Breast epithelium (tissue), 4 donors: ENCODE measurements at regions not wholly inside any gene's neighbourhood (a gene's known extent, or its start where the extent isn't known, plus 50 kb on each side); places are given as distances from the start of the nearest gene placed in this dataset.

Experiments
- DNase-seq, 2 donors: peaks; one replicate each; pipeline ENCODE4 v3.0.0-alpha.2; 2019; ENCODE audit warnings: low spot score in 2 of 2
- H3K27ac ChIP-seq, 2 donors: fragments of 200-600 bp; sonication (generic) in 1 of 2; one replicate each; pipeline ENCODE4 v1.5.1; 2016 to 2019; ENCODE audit warnings: mild to moderate bottlenecking in 1 of 2
- H3K27me3 ChIP-seq, 2 donors: fragments of 200-600 bp; sonication (generic) in 1 of 2; one replicate each; pipeline versions ENCODE4 v1.5.1 to v1.6.0; 2017 to 2019; ENCODE audit warnings: control low read depth in 1 of 2, mild to moderate bottlenecking in 1 of 2
- H3K36me3 ChIP-seq: fragments of 200-600 bp; one replicate; pipeline ENCODE4 v1.5.1; 2019
- H3K4me1 ChIP-seq, 2 donors: fragments of 200-600 bp; sonication (generic); one replicate each; pipeline ENCODE4 v1.5.1; 2016 to 2019; ENCODE audit warnings: control low read depth in 1 of 2
- H3K4me3 ChIP-seq, 3 donors: fragments of 200-600 bp; sonication (generic); 1 replicate in 2 of 3; 2 replicates in 1 of 3; pipeline ENCODE4 v1.5.1; 2016 to 2019; ENCODE audit warnings: mild to moderate bottlenecking in 3 of 3, moderate library complexity in 2 of 3
- H3K9me3 ChIP-seq, 2 donors: fragments of 200-600 bp; sonication (generic) in 1 of 2; one replicate each; pipeline ENCODE4 v1.5.1; 2016 to 2019; ENCODE audit warnings: control low read depth in 1 of 2
- POLR2A ChIP-seq: fragments of 450-650 bp; IDR thresholded peaks from one replicate; pipeline ENCODE4 v1.6.1; 2016; ENCODE audit warnings: antibody characterized with exemption, mild to moderate bottlenecking, moderate library complexity
- POLR2AphosphoS5 ChIP-seq, 3 donors: sonication (generic); formaldehyde crosslinking; IDR thresholded peaks; one replicate each; pipeline ENCODE4 v1.6.1; 2017; ENCODE audit warnings: antibody characterized with exemption in 3 of 3
- intact Hi-C: fragments of 100-400 bp; cut with DNase I; formaldehyde crosslinking; loops from one replicate; pipeline ENCODE4 v1.15.1; 2023; ENCODE audit warnings: low total_unique reads
- TF ChIP-seq, protein P1 (sequence below), 3 donors: fragments of 450-650 bp; IDR thresholded peaks; one replicate each; pipeline ENCODE4 v1.5.1; 2016 to 2017; ENCODE audit warnings: antibody characterized with exemption in 3 of 3, mild to moderate bottlenecking in 3 of 3, moderate library complexity in 3 of 3

DNA sequence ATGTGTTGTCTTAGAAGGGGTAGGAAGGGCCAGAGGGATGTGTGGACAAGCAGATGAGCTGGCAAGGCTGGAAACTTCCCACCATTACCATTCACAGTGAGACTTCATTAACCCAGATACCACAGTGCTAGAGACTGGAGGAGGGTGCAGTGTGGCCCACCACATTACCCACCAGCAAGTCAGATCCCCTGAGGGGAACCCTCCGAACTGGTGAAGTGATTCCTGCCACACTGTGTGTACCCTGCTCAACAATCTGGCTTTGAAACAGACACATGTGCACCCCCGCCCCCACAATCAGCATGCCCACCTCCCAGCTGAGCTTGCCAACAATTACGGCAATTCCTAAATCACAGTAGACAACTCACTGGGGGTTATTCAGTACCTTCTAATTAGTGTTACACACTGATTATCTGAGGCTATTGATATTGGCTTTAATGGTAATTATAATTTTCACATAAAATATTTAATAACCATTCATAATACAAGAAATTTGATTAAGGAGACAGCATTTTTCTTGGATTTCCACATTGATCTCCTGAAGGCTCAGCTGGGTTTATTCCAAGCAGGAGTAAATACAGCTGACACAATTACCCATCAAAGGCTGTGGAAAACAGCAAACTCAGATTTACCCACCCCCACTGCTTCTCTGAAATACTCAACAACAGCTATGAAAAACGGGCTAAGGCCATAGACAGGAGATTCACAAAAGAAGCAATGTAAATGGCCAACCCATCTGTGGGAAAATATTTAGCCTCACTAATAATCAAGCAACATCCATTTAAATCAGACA lies 169.3 kb upstream of the FSTL4 start:
- Histone ChIP-seq H3K4me3 (no peak overlapping the region), H3K36me3 (no peaks in the 10 kb centered on the region), H3K9me3 (no peaks in the 10 kb centered on the region), H3K27me3 (peaks cover 0 to 3% of the 10 kb centered on the region in 2 donors), H3K4me1 (no peaks in the 10 kb centered on the region), H3K27ac (no peak overlapping the region)
- DNase-seq: no peak
- intact Hi-C loops: loop anchor here (5.0 kb wide), 1 partner anchor 1184 kb away; no protein-coding TSS in a partner anchor
- TF ChIP-seq POLR2AphosphoS5 (IDR thresholded peaks at IDR 0.05) (no peak), POLR2A (no peak)
- TF ChIP-seq, protein P1, sequence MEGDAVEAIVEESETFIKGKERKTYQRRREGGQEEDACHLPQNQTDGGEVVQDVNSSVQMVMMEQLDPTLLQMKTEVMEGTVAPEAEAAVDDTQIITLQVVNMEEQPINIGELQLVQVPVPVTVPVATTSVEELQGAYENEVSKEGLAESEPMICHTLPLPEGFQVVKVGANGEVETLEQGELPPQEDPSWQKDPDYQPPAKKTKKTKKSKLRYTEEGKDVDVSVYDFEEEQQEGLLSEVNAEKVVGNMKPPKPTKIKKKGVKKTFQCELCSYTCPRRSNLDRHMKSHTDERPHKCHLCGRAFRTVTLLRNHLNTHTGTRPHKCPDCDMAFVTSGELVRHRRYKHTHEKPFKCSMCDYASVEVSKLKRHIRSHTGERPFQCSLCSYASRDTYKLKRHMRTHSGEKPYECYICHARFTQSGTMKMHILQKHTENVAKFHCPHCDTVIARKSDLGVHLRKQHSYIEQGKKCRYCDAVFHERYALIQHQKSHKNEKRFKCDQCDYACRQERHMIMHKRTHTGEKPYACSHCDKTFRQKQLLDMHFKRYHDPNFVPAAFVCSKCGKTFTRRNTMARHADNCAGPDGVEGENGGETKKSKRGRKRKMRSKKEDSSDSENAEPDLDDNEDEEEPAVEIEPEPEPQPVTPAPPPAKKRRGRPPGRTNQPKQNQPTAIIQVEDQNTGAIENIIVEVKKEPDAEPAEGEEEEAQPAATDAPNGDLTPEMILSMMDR (IDR thresholded peaks at IDR 0.05): no peak

DNA sequence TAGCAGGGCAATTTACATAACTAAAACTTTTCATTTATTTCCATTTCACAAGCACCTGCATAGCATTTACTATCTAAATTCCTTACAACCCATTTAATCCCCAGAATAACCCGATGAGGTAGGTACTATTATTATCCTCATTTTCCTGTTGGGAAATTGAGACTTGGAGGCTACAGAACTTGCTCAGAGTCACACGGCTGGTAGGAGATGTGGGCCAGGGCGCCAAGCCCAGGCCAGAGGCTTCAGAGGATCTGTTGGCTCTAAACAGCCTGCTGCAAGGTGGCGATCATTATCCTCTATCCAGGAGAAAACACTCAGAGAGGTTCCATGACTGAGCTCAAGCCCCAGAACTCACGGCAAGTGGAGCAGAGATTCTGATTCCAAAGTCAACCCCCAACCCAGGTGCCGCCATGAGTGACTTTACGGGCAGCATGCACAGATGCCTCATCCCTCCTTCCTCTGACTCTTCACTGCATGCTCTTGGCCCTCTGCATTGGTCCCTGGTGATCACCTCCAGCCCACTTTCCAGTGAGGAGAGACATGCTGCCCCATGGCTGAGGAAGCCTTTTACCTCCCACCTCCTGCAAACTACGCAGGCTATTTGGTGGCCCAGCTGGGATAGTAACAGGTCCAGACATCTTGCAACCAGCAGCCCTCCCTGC lies 168.4 kb upstream of the FSTL4 start:
- no peak overlapping the region for H3K27ac ChIP-seq
- H3K4me1 ChIP-seq: no peaks in the 10 kb centered on the region
- H3K36me3 ChIP-seq: no peaks in the 10 kb centered on the region
- H3K27me3 ChIP-seq: peaks cover 0 to 3% of the 10 kb centered on the region in 2 donors
- TF ChIP-seq POLR2AphosphoS5 (IDR thresholded peaks at IDR 0.05) (no peak), POLR2A (no peak)
- TF ChIP-seq, protein P1 (IDR thresholded peaks at IDR 0.05): no peak
- no peaks in the 10 kb centered on the region for H3K9me3 ChIP-seq
- H3K4me3 ChIP-seq: no peak overlapping the region
- intact Hi-C loops: loop anchor here (5.0 kb wide), 1 partner anchor 1183 kb away; no protein-coding TSS in a partner anchor
- DNase-seq: no peak

DNA sequence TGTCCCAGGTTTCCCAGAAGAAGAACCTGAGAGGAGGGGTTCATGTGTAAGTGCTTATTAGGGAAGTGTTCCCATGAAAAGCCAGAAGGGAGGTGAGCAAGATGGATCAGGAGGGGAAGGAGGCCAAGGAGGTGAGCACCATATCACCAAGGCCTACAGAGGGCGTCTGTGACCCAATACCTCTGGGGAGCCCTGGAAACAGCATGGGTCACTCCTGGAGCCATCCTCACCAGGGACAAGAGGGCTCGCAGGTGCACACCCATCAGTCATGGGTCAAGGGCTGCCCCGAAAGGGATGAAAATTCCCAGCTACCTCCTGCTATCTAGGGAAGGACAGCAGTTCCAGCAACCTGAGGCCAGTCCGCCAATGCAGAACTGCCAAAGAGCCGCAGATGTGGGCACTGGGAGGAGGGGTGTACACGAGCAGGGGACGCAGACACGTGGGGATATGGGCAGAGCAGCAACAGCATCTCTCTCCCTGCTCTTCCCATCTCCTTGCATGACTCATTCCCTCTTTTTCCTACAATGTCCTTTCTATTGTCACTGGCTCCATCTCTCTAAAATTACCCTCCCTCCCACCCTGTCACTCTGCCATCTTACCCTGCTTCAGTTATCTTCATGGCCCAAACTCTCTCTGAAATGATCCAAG lies 167.6 kb upstream of the FSTL4 start:
- Histone ChIP-seq H3K36me3 (no peaks in the 10 kb centered on the region), H3K4me1 (no peaks in the 10 kb centered on the region), H3K4me3 (no peak overlapping the region), H3K9me3 (no peaks in the 10 kb centered on the region), H3K27ac (no peak overlapping the region), H3K27me3 (no peaks in the 10 kb centered on the region)
- intact Hi-C loops: loop anchor here (5.0 kb wide), 1 partner anchor 1183 kb away; no protein-coding TSS in a partner anchor
- no peak for DNase-seq
- TF ChIP-seq, protein P1 (IDR thresholded peaks at IDR 0.05): no peak
- TF ChIP-seq POLR2A: no peak
- no peak for TF ChIP-seq POLR2AphosphoS5 (IDR thresholded peaks at IDR 0.05)

DNA sequence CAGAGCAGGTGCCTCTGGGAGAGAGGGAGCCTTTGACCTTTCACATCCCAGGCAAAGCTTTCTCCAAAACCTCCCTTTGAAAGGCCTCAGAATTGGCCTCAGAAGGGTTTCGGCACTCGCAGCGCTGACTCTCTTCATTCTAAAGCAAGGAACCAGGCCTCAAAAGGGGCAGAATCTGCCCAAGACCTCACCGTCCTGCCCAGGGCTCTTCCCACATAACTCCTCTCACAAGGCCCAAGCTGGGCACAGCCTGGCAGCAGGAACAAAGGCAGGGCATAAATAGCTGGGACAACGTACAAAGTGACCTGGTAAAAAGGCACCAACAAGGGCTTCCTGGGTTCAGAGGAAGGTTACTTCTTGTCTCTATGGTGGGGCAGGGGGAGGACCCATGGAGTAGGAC lies 166.3 kb upstream of the FSTL4 start:
- no peaks in the 10 kb centered on the region for H3K36me3 ChIP-seq
- no peaks in the 10 kb centered on the region for H3K27me3 ChIP-seq

More for the DNA sequence above, 166.3 kb upstream of the FSTL4 start:
- no peak for DNase-seq
- Histone ChIP-seq H3K4me1 (no peaks in the 10 kb centered on the region), H3K27ac (no peak overlapping the region), H3K9me3 (no peaks in the 10 kb centered on the region), H3K4me3 (no peak overlapping the region)
- intact Hi-C loops: no loop called here
- TF ChIP-seq POLR2AphosphoS5 (IDR thresholded peaks at IDR 0.05): no peak
- no peak for TF ChIP-seq POLR2A
- TF ChIP-seq, protein P1 (IDR thresholded peaks at IDR 0.05): no peak
